ENCODE measurements at regions not wholly inside any gene's neighbourhood (a gene's known extent, or its start where the extent isn't known, plus 50 kb on each side); places are given as distances from the start of the nearest gene placed in this dataset.

DNA sequence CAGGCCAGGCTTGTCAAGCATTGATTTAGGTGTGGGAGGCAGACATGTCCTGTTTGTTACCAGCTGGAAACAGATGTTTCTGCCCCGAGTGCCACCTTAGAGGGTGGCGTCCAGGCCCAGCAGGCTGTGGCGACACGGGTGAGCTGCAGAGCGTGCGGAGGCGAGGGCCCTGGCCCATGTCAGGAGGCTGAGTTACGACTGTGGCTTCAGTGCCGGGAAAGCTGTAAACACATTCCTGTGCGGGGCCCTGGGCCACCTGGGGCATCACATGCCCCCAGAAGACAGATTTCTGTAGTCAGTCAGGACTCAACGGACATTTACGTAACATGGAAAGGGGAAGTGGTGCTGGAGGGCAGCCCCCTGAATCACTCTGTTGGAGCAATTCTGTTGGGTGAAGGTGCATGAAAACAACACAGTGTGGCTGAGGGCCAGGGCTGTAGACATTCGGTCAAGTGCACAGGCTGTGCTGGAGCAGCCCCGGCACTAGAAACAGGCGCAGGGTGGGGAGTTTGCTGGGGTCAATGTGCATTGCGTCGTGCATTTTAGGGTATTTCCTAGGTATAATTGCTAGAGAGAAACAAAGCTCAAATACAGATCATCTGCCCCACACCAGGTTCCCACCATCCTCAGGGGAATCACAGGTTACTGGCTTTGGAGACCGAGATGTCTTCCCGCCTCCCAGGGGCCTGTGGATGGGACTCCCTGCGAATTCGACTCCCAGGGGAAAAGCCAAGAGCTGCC, 291.8 kb downstream of the TMEM121 start:
- H3K79me2 ChIP-seq (ENCODE audit: control insufficient read depth, insufficient read depth, low read length): no peaks in the 10 kb centered on the region
- H3K9ac ChIP-seq (replicated peaks; ENCODE audit: extremely low read depth, insufficient read depth, low read length): no peak overlapping the region
- DNase-seq (ENCODE audit: low read depth, low spot score) (no peak), FAIRE-seq (no peak)
- TF ChIP-seq POLR2AphosphoS5 (IDR thresholded peaks at IDR 0.05; ENCODE audit: insufficient read depth, low read depth, low read length) (no peak), GATA2 (IDR thresholded peaks at IDR 0.05; ENCODE audit: insufficient read depth, insufficient read length, low read depth, low read length) (no peak)
- H3K36me3 ChIP-seq (ENCODE audit: control insufficient read depth in 2 of 2, extremely low read depth in 1 of 2, insufficient read depth in 2 of 2, low read length in 2 of 2): no peaks in the 10 kb centered on the region
- peaks cover 8% of the 10 kb centered on the region for H3K9me3 ChIP-seq (replicated peaks; ENCODE audit: control insufficient read depth, insufficient read depth, low read length)
- H3K4me3 ChIP-seq (replicated peaks in 1 of 3; ENCODE audit: insufficient read depth in 1 of 3, low read depth in 1 of 3, low read length in 3 of 3): no peak overlapping the region
- CTCF ChIA-PET: no interaction called here
- no peaks in the 10 kb centered on the region for H3K4me1 ChIP-seq (ENCODE audit: control insufficient read depth, extremely low read depth, insufficient read depth, low read length)
- H2AFZ ChIP-seq (ENCODE audit: low read depth, low read length): no peak overlapping the region
- POLR2A ChIA-PET: no interaction called here
- no peaks in the 10 kb centered on the region for H3K27me3 ChIP-seq (ENCODE audit: control insufficient read depth in 2 of 2, insufficient read depth in 2 of 2, low read length in 2 of 2)
- H4K20me1 ChIP-seq (replicated peaks; ENCODE audit: control insufficient read depth, extremely low read depth, insufficient read depth, low read length): no peaks in the 10 kb centered on the region
- BruUV-seq (replicated peaks): no TSS peak
- dilution Hi-C loops (cut with MboI; ENCODE audit: extremely low pct_ligation_motif_present, low sequenced_read_pairs): no loop called here
- no peaks in the 10 kb centered on the region for H3K9me1 ChIP-seq (replicated peaks; ENCODE audit: control insufficient read depth, extremely low read depth, insufficient read depth, low read length)
- intact Hi-C loops (cut with micrococcal nuclease): no loop called here
- H3K4me2 ChIP-seq (ENCODE audit: insufficient read depth, low read length): no peak overlapping the region
- no peak overlapping the region for H3K27ac ChIP-seq (ENCODE audit: insufficient read depth, low read depth, low read length)

DNA sequence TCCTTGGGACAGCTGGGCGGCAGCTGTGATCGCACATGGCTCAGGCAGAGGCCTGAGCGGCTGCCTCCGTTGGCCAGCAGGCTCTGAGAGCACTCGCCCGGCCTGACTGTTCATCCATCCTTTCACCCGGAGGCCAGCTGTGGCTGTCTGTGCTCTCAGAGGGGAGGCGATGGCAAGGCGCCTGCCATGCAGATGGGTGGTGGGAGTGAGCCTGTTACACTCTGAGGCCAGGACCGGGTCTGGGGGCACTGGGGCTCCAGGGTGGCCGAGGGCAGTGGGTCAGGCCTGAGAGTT, 292.3 kb downstream of the TMEM121 start:
- TF ChIP-seq JUN (IDR thresholded peaks at IDR 0.05; ENCODE audit: borderline replicate concordance, insufficient read depth, insufficient read length, low read depth) (no peak), POLR2A (IDR thresholded peaks at IDR 0.05; ENCODE audit: low read depth, low read length) (no peak), FOS (IDR thresholded peaks at IDR 0.05; ENCODE audit: borderline replicate concordance, insufficient read depth, low read length) (no peak), GATA2 (IDR thresholded peaks at IDR 0.05; ENCODE audit: insufficient read depth, insufficient read length, low read depth, low read length) (no peak), MYC (IDR thresholded peaks at IDR 0.05; ENCODE audit: low read depth, low read length) (no peak), POLR2AphosphoS5 (IDR thresholded peaks at IDR 0.05; ENCODE audit: insufficient read depth, low read depth, low read length) (no peak), EZH2 (IDR thresholded peaks at IDR 0.05; ENCODE audit: borderline replicate concordance, low read depth, low read length, severe bottlenecking) (no peak)
- TF ChIP-seq, protein P1, sequence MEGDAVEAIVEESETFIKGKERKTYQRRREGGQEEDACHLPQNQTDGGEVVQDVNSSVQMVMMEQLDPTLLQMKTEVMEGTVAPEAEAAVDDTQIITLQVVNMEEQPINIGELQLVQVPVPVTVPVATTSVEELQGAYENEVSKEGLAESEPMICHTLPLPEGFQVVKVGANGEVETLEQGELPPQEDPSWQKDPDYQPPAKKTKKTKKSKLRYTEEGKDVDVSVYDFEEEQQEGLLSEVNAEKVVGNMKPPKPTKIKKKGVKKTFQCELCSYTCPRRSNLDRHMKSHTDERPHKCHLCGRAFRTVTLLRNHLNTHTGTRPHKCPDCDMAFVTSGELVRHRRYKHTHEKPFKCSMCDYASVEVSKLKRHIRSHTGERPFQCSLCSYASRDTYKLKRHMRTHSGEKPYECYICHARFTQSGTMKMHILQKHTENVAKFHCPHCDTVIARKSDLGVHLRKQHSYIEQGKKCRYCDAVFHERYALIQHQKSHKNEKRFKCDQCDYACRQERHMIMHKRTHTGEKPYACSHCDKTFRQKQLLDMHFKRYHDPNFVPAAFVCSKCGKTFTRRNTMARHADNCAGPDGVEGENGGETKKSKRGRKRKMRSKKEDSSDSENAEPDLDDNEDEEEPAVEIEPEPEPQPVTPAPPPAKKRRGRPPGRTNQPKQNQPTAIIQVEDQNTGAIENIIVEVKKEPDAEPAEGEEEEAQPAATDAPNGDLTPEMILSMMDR (IDR thresholded peaks at IDR 0.05; ENCODE audit: extremely low read depth in 1 of 2, insufficient read depth in 1 of 2, low read depth in 1 of 2, low read length in 2 of 2): no peak
- TF ChIP-seq, protein P2, sequence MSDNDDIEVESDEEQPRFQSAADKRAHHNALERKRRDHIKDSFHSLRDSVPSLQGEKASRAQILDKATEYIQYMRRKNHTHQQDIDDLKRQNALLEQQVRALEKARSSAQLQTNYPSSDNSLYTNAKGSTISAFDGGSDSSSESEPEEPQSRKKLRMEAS (IDR thresholded peaks at IDR 0.05; ENCODE audit: insufficient read depth, insufficient read length): no peak
- Histone ChIP-seq H3K4me1 (ENCODE audit: control insufficient read depth, extremely low read depth, insufficient read depth, low read length) (no peaks in the 10 kb centered on the region), H3K9ac (replicated peaks; ENCODE audit: extremely low read depth, insufficient read depth, low read length) (no peak overlapping the region), H3K27me3 (ENCODE audit: control insufficient read depth in 2 of 2, insufficient read depth in 2 of 2, low read length in 2 of 2) (no peaks in the 10 kb centered on the region), H4K20me1 (replicated peaks; ENCODE audit: control insufficient read depth, extremely low read depth, insufficient read depth, low read length) (no peaks in the 10 kb centered on the region), H3K4me2 (ENCODE audit: insufficient read depth, low read length) (no peak overlapping the region), H3K79me2 (ENCODE audit: control insufficient read depth, insufficient read depth, low read length) (no peaks in the 10 kb centered on the region), H3K36me3 (ENCODE audit: control insufficient read depth in 2 of 2, extremely low read depth in 1 of 2, insufficient read depth in 2 of 2, low read length in 2 of 2) (no peaks in the 10 kb centered on the region), H3K4me3 (replicated peaks in 1 of 3; ENCODE audit: insufficient read depth in 1 of 3, low read depth in 1 of 3, low read length in 3 of 3) (no peak overlapping the region), H3K9me1 (replicated peaks; ENCODE audit: control insufficient read depth, extremely low read depth, insufficient read depth, low read length) (no peaks in the 10 kb centered on the region), H2AFZ (ENCODE audit: low read depth, low read length) (no peak overlapping the region), H3K9me3 (replicated peaks; ENCODE audit: control insufficient read depth, insufficient read depth, low read length) (peaks cover 8% of the 10 kb centered on the region), H3K27ac (ENCODE audit: insufficient read depth, low read depth, low read length) (no peak overlapping the region)
- BruUV-seq (replicated peaks): no TSS peak
- ChIA-PET CTCF (no interaction called here), POLR2A (no interaction called here)
- DNase-seq (ENCODE audit: low read depth, low spot score) (no peak), FAIRE-seq (no peak)
- intact Hi-C loops (cut with micrococcal nuclease) (no loop called here), dilution Hi-C loops (cut with MboI; ENCODE audit: extremely low pct_ligation_motif_present, low sequenced_read_pairs) (no loop called here)

Measured in endothelial cell of umbilical vein (primary cell).